Forelimb muscle (tissue), 1 donor: ENCODE measurements at regions not wholly inside any gene's neighbourhood (a gene's known extent, or its start where the extent isn't known, plus 50 kb on each side); places are given as distances from the start of the nearest gene placed in this dataset.
"Not testable (repeated sequence)": the region's sequence is repeated elsewhere in the genome, so short reads cannot be mapped to it uniquely, and the experiment has no call there.

ENCODE experiments used
- DNase-seq: peaks from one replicate; pipeline ENCODE4 v3.0.0-alpha.2; 2013; ENCODE audit warnings: low read depth

DNA sequence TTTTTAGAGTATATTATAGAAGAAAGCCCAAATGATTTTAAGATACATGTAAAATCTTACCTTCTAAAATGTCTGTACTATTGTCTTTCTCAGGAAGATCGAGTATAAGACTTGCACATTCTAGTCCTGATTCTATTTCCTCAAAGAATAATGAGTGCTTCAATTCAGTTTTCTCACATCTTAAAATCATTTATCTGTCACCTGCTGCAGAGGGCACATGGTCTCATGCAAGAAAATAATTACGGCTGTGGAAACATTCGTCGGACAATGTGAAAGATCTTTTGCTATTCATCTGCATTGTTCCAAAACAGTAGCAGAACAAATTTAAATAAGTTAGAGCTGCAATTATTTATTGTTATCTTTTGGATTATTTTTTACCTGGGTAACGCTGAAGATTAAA lies 1403.5 kb downstream of the PCDH9 start:
- no peak for DNase-seq

DNA sequence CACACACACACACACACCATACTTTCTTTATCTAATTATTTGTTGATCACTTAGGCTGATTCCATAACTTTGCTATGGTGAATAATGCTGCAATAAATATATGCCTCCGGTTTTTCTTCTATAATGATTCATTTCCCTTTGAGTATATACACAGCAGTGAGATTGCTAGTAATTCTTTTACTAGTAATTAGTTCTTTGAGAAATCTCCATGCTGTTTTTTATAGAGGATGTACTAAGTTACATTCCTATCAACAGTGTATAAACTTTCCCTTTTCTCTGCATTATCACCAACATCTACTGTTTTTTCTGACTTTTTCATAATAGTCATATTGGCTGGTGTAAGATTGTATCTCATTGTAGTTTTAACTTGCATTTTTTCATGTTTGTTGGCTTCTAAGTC lies 1405.1 kb downstream of the PCDH9 start:
- DNase-seq = no peak

DNA sequence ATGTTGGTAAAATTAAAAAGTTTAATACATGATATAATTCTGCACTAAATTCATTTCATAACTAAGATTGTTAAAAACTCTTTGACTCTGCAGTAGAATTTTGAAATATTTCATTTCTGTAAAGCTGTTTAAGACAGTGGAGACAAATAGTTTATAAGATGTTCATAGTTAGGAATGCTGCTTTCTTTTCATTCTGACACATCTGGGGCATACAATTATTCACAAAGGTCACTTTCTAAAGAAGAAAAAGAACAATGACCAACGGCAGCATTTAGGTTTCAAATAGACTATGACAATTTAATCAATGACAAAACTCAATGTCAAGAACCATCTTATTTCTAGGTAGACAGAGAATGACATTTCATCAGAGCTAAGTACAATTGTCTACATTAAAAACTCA lies 1422.1 kb downstream of the PCDH9 start:
- no peak for DNase-seq

DNA sequence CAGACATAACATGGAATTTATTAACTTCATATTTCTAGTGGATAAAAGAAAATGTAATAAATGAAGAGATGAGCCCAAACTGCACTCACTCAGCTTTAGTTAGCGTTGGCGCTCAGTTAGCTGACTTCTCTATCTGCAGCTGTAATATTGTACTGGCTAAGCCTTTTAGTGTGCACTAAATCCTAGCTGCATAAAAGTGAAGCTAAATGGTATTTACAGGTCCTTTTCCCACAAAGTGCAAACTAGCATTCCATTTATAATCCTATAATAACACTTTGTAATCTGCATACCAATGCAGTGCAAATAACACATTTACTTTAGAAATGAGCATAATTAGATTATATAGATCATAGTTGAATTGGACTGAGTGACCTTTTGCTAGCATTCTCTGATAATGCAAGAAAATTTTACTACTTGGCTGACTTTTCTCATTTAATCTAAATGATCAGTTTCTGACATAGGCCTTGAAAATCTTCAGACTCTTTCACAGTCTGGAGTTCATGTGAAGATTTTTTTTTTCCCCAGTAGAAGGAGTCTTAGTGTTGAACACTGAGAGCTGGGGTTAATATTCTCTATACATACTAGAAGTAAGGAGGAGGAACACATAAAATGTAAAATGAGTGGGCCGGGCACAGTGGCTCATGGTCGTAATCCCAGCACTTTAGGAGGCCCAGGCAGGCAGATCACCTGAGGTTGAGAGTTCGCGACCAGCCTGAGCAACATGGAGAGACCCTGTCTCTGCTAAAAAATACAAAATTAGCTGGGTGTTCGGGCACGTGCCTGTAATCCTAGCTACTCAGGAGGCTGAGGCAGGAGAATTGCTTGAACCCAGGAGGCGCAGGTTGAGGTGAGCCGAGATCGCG lies 1426.4 kb downstream of the PCDH9 start:
- no peak for DNase-seq

DNA sequence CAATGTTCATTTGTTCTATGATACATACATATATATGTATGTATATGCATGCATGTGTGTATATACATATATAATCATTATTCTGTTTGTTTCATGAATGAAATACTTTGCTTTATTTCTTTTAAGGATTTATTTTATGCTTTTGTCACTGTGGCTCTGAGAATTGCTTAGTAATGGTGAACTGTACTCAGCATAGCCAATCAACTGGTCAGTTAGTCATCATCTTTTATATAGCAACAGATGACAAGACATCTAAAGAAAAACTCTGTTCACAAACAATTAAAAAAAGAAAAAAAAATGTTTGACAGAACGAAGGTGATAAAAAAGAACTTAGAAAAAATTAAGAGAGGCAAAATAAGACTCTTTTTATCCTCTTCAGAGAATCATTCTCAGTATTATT lies 1440.3 kb downstream of the PCDH9 start:
- DNase-seq = no peak

DNA sequence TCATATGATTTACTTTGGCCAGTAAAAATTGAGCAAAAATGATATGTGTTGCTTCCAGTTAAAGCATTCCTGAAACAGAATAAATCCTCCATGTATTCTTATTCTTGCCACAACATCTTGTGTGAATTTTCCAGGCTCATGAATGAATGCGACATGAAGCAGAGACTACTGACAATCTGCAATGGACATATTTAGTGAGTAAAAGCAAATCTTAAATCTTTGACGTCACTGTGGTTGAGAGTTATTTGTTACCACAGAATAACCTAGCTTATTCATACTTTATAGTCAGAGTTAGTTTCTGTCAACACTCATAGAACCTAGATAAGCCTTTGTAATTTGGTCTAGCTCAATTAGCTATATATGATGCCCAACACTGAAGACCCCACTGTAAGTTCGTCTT lies 1443.1 kb downstream of the PCDH9 start:
- DNase-seq = no peak

DNA sequence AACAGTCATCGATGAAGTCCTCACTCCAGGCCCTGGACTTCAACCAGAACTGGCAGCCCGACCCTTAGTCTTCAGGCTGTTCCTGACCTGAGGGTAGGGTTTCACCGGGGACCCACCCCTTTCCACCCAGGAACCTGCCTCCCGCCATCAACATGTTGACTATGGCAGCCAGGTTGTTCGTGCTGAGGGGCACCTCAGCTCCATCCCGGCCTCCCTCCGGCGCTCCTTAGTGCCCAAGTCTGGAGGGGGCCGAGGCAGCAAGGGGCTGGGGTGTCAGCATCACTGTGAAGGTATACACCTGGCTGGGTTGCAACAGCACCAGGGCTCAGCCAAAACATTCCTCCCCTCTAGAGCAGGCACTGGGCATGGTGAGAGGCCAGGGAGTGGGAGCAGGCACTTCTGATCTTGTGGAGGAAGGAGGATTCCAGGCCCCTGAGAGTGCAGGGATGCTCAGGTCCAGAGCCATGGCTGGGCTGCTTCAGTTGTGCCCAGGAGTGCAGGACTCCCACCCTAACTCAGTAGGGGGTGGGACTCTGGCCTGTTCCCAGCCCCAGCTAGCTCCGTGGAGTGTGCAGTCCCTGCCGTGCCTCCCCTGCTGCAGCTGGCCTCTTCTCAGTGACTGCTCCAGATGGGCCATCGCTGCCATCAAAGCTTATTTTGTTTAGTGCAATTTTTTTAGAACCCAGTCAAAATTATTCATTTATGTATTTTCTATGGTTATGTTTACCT lies 1445.9 kb downstream of the PCDH9 start:
- no peak for DNase-seq

DNA sequence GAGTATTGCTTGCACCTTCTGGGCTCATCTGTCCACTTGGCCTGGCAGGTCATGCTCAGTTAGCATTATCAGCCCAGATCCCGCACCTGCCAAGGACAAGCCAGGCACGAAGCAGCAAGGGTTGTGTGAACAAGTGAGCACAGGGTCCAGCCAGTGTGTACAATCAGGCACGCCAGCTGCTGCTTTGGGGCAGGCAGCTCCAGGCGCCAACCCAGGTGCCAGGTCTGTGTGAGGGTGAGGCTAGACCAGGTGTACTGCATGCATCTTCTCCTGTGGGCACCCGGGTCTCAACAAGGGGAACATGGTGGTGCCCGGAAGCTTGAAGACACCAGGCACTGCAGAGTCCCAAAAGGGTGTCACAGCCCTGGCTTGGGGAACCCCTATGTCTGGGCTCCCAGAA lies 1446.8 kb downstream of the PCDH9 start:
- no peak for DNase-seq

DNA sequence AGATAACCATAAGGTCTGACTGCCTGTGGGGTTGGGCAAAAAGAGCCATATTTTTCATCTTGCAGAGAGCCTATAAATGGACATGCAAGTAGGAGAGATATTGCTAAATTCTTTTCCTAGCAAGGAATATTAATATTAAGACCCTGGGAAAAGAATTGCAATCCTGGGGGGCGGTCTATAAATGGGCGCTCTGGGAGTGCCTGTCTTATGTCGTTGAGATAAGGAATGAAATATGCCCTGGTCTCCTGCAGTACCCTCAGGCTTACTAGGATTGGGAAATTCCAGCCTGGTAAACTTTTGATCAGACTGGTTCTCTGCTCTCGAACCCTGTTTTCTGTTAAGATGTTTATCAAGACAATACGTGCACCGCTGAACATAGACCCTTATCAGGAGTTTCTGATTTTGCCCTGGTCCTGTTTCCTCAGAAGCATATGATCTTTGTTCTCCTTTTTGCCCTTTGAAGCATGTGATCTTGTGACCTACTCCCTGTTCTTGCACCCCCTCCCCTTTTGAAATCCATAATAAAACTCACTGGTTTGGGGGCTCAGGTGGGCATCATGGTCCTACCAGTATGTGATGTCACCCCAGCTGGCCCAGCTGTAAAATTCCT lies 1458.3 kb downstream of the PCDH9 start:
- DNase-seq = not testable (repeated sequence)

DNA sequence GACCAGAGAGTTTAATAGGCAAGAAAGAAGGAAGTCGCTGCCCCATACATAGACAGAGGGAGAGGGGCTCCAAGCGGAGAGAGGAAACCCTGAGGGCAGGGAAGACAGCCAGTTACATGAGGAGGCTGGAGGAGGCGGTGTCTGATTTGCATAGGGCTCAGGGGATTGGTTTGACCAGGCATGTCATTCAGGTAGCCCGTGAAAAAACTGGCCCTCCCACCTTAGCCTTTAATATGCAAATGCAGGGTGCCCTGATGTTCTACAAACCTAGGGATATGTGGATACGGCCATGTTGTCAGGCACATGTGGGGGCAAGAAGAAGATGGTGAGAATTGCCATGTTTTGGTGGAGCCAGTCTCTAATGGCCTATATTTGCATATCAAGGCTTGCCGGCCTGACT lies 1461.6 kb downstream of the PCDH9 start:
- DNase-seq = no peak

DNA sequence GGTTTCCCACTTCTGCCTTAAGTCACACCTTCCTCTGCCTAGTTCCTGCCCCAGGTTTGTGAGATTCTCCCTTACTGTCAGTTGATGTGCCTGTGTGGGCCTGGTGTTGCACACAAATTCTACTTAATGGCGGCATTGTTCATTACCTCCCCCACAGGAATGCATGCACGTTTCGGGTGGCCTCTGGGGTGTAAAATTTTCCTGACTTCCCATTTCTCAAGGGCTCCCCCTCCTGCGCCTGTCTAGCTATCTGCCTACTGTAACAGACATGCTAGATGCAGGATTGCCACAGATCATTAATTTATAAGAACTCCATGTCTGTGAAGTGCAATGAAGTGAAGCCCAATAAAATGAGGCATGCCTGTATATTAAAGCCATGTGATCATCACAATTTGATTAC lies 1466.3 kb downstream of the PCDH9 start:
- no peak for DNase-seq

DNA sequence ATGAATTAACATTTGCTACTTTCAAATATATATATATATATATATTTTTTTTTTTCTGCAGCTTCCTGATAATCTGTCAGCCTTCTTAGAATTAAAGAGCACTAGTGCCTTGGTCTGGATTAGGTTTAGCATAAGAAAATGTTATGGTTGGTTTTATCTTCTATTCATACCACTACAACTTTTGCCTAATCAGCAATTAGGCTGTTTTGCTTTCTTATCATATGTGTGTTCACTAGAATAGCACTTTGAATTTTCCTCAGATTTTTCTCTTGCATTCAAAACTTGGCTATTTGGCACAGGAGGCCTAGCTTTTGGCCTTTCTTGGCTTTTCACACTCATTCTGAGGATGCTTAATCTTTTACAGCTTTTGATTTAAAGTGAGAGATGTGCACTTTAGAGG lies 1468.1 kb downstream of the PCDH9 start:
- no peak for DNase-seq

DNA sequence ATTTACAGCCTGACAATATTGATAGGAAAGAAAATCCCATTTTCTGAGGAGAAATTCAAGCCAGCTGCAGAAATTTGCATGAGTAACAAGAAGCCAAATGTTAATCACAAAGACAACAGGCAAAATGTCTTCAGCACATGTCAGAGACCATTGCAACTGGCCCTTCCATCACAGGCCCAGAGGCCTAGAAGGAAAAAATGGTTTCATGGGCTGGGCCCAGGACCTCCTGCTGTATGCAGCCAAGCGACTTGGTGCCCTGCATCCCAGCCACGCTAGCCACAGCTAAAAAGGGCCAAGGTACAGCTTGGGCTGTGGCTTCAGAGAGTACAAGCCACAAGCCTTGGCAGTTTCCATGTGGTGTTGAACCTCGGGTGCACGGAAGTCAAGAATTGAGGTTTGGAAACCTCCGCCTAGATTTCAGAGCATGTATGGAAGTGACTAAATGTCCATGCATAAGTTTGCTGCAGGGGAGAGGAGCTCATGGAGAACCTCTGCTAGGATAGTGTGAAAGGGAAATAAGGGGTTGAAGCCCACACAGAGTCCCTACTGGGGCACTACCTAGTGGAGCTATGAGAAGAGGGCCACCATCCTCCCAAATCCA lies 1474.0 kb downstream of the PCDH9 start:
- DNase-seq = no peak

DNA sequence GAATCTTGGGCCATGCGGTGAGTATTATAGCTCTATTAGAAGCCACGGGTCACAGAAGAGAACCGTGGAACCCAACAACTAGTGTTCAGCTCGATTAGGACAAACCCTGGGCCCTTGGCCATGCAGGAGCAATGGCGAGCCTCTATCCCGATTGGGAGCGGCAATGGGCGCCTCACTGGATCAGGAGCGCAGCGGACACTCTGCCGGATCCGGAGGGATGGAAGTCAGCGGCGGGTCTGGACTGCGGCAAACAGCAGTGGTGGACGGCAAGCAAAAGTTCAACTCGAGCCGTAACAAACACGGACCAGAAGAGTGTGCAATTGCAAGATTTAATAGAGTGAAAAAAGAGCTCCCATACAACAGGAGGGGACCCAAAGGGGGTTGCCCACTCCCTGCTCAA lies 1481.9 kb downstream of the PCDH9 start:
- no peak for DNase-seq

DNA sequence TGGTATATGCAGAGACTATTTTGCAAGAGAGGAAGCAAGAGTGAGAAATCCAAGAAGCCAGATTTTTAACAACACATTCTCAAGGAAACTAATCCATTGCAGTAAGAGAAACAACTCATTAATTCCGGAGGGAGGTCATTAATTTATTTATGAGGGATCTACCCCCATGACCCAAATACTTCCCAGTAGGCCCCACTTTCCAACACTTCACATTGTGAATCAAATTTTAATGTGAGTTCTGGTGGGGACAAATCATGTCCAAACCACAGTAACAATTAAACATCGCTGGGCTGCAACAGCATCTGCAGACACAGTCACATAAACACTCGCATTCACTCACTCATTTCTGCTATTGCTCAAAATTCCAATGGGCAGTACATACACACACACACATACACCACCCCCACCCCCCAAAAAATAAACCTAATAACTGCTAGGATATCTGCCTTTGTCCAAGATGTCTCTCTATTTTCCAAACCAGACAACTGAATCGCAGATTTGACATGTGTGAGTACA lies 1483.7 kb downstream of the PCDH9 start:
- DNase-seq = no peak

DNA sequence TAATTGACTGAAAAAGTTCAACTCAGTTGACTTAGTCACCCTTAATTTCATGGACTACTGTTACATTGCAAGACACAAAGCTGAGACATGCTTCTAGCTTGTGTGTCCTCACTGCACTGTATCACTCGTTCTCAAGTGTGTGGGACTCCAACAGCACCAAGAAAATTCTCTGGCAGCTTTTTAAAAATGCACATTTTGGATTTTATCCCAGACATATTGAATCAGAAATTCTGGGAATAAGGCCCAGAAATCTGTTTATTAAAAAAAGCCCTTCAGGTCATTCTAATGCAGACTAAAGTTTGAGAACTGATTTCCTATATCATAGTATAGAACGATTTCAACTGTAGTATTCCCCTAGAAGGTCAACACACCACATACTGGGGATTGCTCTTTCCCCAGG lies 1485.3 kb downstream of the PCDH9 start:
- DNase-seq = peak; percentile 64

DNA sequence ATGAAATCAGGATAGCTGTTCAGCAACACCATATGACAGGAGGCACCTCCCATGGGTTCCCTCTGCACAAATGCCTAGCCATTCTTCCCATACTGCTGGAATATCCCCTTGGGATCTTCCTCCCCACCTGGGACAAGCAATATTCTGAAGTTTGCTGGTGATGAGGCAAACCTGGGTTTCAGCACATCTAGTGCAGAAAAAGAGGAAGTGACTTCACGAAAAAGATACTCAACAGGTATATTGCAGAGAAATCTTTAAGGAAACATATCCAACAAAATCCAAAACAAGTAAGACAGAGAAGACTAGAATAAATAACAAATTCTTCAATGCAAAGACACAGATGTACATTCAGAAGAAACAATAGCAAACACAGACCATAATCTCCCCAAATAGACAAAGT lies 1497.0 kb downstream of the PCDH9 start:
- DNase-seq = no peak

DNA sequence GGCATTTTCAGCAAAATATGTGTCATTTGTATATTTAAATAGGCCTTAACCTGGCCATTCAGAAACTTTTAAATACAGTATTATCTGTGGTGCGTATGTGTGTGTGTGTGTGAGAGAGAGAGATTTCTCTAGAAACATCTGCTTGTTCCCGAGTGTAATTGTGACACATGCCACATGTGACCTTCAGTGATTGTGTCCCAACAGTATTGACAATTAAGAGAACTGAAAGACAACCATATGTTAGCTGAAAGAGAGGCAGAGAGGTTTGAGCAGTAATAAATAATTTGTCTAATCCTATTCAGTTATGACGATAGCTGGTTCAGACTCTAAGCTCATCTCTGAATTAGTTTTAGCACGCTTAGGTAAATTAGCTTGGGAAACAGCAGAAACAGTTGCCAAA lies 1503.1 kb downstream of the PCDH9 start:
- DNase-seq = no peak

DNA sequence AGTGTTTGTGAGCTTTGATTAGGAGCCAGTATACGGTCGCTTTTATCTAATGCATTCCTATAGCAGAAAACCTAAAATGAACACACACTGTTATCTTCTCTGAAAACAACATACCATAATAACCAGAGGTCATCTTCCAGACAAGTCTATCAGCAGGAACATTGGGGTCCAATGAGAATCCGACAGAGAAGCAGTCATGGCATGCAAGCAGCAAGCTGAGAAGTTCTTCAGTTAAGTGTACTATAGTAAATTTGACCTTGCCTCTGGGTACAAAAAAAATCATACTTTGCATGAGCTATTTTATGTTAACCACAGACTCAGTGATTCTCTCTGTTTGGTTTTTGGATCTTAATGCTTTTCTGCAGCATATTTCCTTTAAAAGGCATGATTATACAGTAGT lies 1505.1 kb downstream of the PCDH9 start:
- DNase-seq = no peak

DNA sequence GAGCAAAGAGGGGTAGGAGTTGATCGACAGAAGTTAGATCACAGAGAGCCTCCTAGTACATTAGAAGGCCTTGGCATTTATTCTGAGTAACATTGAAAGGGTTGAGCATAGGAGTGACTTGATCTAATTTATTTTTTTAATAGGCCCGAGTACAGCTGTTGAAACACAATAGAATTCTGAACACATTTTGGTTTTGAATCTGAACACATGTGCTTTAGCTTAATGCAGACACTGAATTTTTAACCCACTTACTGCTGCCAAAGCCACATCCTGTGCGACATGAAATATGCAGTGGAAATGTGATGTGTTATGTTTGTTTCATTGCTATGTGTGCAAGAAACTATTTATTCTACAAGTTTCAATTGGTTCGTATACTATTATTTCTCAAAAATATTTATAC lies 1505.9 kb downstream of the PCDH9 start:
- no peak for DNase-seq

DNA sequence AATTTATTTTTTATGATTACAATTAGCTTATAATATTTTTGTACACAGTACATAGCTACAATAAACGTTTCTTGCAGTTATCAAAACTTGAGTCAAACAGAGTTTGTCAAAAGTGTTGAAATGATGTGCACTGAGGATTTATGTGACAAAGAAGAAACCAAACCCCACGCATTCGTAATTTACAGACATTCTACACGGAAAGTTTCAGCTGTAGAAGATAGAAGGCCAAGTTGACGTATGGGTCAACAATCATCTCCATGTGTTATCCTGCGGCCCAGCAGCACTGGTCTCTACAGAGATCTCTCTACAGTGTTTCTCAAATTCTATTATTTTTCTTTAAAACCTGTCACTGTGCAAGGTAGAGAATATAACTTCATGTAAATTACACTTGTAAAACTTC lies 1507.6 kb downstream of the PCDH9 start:
- no peak for DNase-seq

DNA sequence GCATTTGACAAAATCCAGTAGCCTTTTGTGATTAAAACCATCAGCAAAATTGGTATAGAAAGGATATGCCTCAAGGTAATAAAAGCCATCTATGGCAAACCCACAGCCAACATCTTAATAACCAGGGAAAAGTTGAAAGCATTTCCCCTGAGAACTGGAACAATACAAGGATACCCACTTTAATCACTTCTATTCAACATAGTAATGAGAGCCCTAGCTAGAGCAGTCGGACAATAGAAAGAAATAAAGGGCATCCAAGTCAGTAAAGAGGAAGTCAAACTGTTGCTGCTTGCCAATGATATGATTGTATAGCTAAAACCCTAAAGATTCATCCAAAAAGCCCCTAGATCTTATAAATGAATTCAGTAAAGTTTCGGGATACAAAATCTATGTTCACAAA lies 1510.3 kb downstream of the PCDH9 start:
- DNase-seq = no peak
